HG03575 (cell line): ENCODE measurements at regions not wholly inside any gene's neighbourhood (a gene's known extent, or its start where the extent isn't known, plus 50 kb on each side); places are given as distances from the start of the nearest gene placed in this dataset.

Source experiments
- ATAC-seq: cut with Tn5 transposase; IDR thresholded peaks from one replicate; pipeline ENCODE4 v1.9.1; 2021; ENCODE audit not compliant: unreplicated experiment, insufficient number of reproducible peaks, low FRiP score; ENCODE audit errors: extremely low read depth

DNA sequence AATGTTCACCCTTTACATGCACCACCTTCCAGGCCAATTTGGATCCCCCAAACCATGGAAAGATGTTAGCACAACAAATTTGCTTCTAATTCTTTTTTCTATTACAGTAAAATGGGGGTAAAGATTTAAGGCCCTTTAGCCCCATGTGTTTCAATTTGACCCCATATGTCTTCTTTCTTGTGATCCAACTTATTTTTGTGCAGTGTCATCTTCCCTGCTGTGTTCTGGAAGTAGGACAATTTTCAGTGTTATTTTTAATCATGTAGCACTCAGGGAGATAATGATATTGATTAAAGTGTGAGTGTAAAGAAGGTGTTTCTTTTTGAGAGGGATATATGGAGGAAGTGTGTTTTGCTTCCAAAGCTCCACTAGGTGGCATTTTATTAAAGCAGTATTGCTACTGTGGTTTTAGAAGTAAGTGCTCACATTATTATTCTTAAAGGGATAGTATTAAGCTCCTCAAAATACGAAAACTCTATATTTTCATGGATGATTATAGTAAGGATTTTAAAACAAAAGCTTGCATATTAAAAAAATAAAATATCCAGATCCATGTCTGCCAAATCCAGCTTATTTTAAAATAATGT is 118.7 kb upstream of the ATP10B start:
- peak; percentile 55 for ATAC-seq

DNA sequence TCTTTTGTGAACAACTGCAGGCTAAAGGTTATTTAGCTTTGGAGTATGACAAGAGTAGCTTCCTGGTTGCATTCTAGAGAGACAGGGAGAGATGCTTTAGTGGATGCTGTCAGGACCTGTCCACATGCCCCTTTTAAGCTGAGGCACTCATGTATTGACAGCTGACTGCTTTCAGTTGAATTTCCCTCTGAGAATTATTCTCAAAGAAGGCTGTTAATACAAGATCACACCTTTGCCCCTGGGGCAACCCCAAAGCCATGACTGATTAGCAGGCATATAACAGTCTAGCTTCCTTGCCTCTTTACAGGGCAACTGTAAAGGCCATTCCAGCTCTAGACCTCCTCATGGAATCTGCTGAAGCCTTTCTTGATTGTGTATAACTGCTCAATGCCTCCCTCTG is 117.6 kb upstream of the ATP10B start:
- no peak for ATAC-seq

DNA sequence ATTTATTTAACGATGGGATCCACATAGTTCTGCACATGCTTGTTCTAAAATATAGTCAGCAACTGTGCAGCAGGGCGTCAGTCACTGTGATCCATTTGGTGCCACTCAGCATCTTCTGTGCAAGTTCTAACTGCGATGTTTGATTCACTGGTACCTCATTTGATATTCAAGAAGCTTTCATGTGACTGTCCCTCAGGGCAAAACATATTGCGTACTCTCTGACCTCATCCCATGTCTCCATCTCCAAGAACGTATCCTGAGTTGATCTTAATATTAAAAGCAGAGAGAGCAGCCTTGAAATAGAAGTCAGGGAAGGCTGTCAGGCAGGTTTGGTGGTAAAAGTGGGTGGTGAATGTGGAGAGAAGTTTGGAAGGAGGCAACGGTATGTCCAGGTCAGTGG is 116.5 kb upstream of the ATP10B start:
- ATAC-seq, result no peak

DNA sequence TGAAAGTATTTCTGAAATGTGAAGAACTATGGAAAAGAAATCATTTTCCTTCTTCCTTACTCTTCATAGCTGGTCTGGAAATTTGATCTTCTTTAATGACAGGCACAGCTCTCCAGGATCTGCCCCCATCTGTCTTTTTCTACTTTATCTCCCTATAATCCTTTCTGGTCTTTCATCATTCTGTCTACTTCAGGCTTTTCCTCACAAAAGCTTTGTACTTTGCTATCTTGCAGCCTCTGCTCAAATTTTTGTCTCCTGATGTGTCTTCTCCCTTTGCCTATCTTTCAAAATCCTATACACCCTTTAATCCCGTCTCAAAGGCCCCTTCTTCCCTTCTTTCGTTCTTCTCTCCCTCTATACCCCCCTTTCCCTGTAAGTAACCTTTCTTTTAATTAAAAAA is 114.9 kb upstream of the ATP10B start:
- ATAC-seq, result no peak

DNA sequence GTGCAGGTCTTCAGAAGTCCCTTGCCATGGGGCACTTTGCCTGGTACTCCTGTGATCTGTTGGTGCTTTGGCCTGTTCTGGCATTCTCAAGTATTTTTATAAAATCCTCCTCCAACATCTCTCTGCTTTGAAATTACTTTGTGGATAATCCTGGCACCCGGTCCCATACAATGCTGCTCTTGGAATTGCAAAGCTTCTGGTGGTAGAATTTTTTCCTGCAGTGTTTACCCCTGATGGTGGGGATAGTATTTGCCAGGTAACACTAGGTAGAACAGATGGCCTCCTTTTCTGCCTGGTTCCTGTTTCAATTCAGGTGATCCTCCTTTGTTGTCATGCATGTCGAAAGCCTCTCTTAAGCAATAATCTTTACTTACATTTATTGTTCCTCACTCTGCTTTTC is 109.8 kb upstream of the ATP10B start:
- ATAC-seq, result no peak

DNA sequence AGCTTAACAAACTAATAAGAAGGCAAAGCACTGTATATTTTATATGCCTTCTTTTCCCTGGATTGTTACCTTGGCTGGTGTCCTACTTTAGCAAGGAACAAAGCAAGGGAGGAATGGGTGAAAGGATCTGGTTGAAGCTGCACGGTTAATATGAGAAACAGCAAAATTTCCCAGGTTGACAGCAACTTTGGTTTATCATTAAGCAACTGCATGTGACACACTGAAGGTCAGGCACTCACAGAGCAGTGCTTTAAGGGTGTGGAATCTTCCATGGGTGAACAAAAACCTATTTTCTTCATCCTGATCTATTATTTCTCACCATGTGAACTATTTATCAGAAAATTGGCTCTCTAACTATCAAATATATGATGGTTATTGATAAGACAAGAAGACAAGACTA is 109.0 kb upstream of the ATP10B start:
- ATAC-seq, result no peak

DNA sequence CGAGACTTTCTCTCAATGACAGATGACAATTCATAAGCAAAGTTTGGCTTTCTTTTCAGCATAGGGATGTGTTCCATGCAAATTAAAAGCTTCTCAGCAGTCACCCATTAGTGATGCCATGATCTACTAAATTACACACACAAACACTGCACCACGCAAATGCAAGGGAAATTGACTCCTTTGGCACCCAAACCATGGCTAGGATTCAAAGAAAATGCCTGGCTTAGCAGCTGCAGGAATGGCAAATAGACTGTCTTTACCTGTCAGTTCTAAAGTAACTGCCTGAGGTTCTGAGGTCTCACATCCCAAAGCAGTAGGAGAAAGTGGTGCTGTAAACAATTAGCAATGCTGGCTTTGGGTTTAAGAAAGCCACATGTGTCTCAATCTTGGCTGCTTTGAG is 108.6 kb upstream of the ATP10B start:
- ATAC-seq, result no peak

DNA sequence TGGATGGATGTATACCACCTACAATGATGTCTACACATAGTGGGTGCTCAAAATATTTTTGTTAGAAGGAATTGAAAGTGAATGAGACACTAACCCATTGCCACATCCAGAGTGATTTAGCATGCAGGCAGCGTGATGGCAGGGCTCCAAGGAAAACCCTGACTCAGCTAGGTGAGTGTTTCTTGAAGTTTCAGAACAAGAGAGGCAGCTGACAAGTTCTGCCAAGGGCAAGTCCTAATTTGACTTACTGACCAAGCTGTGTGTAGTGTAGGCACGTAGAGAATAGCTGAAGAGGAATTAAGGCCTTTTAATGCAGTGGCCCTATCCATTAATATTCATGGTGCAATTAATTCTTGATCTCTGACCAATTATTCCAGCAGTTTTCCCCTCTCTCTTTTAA is 107.8 kb upstream of the ATP10B start:
- ATAC-seq, result no peak

DNA sequence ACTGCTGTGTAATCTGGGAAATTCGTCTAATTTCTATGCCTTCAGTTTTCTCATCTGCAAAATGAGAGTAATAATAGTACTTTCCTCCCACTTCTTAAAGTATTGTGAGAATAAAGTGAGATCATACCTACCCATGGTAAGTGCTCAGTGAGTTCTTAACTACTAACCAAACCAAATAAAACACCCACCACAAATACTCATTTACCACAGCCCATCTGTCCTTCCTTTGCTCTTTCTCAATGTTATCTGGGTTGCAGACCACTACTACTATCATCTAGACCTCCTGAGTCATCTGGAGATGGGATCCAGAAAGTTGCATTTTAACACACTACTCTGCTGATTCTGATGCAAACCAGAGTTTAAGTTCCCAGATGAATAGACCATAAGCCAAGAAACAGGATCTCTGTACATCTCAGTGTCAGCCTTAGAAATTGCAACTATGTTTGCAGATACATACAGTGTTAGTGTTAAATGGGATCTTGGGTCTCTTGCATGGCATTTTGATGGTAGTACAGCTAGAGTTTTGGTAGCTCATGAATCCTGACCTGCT is 105.4 kb upstream of the ATP10B start:
- ATAC-seq, result no peak

DNA sequence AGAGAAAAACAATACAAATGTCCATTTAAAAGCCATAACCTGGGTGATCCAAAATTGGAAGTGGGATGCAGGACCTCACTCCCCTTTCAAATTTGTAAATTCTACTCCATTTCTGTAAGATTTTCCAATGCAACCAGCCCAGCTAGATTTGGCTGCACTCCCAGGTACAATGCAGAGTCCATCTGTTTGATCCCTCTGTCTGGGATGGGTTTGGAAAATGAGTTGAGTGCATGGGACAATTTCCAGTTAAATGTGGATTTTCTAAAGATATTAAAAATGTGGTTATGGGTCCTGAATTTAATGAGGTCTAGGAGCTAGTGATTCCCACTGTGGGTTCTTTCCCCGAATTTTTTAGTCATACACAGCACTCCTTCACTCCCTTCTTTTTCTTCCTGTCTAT is 104.0 kb upstream of the ATP10B start:
- no peak for ATAC-seq

DNA sequence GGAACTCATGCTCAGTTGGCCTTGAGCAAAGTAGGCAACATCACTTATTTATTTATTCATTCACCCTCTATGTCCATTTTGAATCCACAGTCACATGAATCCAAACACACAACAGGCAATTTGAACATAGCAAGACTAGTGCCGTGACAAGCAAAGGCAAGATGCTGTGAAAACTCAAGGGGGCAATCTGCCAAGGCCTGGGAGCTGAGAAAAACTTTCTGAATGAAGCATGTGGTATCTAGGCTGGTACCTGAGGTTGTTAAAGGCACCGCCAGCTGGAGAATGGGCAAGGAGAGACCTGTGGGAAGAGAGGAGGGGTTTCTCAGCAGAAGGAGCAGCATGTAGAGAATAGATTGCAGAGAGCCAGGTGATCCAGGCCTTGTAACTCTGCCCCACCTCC is 98.3 kb upstream of the ATP10B start:
- ATAC-seq, result no peak

DNA sequence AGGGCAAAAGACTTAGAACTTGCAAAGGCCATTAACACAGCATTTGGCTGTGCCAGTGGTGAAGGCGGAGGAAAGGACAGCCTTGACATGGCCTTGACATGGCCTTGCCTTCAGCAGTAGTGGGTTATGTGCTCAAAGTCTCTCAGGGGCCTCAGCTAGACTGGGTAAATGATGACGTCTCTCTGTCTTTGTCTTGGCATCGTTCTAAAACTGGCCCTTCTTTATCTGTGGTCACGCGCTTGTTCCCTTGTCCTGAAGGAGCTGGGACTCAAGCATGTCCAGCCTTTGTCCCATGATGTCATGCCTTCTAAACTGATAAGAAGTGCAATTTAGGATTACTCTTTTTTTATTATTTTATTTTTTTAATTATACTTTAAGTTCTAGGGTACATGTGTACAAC is 88.7 kb upstream of the ATP10B start:
- ATAC-seq, result no peak

DNA sequence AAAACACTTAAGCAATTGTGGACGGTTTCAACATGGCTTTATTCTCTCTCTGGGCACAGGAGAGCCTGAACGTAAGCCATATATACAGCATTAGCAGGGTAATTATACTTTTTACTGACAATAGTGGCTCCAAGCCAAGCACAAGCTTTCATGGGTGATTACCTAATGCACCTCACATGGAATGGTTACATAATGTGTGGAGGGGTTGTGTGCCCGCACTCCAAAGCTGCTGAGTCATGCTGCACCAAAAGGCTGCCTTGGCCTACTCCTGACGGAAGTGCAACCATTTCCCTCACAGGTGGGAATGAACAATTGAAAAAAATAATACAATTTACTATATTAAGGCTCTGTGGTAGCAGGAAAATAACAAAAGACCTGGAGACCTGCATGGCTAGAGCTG is 86.5 kb upstream of the ATP10B start:
- no peak for ATAC-seq

DNA sequence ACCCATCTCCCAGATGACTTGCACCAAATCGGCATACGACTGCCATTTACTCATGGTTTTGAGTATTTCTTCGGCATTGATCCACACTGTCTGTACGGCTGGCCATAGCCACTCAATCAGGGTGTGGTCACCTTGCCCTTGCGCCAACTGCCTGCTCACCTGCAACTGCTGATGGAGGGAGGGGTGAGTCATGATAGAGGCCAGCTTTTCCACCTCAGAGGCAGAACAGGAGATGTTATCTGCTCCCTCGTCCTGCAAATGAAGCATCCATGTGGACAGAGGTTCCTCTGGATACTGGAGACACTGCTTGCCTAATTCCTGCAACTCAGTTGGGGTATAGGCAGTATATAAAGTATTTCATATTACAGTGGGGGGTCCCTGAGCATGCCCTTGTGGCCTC is 85.6 kb upstream of the ATP10B start:
- no peak for ATAC-seq

DNA sequence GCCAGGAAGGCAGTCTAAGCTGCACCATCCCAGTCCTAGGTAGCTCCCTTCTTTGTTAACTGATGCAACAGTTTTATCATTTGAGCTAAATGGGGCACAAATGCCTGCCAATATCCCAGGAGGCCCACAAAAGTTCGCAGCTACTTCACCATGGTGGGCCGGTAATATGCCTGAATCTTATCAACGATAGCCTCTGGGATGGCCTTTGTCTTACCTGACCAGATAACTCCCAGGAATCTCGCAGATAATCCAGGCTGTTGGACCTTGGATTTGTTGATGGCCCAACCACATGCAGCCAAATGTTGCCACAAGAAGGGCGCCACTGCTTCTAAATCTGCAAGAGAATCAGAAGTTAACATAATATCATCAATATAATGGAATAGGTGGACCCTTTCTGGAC is 83.8 kb upstream of the ATP10B start:
- no peak for ATAC-seq

DNA sequence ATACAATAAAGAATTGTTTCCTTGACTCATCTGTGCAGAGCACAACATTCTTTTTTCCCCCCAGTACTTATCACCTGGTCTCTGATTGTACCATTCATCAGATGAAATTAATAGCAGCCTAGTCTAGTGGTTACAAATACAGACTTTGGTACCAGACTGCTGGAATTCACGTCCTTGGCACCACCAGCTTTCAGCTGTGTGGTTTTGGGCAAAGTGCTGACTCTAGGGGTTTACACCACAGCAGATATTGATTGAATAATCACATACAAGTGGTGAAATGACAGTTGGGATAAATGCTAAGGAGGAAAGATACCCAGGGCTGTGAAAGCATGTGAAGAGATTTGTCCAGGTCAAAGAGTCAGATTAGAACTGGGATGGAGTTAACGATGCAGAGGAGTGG is 79.3 kb upstream of the ATP10B start:
- ATAC-seq, result no peak

DNA sequence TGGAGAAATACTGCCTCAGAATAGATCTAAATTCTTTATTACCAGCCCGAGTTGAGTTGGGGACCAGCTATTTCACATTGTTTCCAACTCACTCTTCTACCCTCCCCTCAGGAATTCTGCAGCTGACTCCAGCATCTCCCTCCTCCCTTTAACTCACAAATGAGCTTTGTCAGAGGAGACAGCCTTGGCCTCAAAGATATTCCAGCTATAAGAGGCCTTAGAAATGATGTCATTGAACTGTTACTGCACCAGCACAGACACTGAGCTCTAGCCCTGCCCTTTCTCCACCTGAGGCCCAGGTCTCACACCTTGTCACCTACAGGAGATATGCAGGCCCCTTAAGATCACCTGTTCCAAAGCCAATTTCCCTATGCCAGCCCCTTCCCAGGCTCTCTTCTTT is 78.4 kb upstream of the ATP10B start:
- ATAC-seq, result no peak

DNA sequence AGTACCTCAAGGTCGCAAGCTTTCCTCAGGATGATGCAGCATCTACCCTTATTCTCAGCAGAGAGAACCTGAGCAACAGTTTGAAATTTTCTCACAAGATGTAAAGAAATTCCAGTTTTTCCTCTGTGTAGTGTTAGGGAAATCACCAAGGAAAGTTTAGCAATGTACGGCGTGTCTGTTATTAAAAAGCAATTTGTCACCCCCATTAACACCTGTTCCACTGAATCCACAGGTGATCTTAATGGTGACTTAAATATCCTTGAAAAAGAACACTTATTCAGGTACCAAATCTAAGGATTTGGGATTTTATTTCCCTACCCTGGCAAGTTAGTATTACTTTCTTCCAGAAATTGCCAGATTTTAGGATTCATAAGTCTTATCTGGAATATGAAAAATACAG is 77.9 kb upstream of the ATP10B start:
- no peak for ATAC-seq

DNA sequence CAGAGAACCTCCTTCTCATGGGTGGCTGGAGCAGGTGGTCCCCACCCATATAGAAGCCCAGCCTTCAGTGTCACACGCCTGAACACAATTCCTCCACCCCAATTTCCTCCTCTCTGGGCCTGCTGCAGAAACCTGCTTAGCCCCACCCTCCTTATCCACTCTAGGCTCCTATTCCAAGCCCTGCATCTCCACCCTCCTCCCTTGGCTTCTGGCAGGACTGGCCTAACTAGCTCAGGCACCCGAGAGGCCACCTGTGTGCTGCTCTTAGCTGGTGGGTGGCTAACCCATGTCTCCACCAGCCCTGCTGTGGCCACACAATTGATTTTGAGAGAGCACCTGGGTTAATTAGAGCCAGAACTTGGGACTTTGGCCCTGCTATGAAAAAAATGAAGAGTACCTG is 77.3 kb upstream of the ATP10B start:
- no peak for ATAC-seq

DNA sequence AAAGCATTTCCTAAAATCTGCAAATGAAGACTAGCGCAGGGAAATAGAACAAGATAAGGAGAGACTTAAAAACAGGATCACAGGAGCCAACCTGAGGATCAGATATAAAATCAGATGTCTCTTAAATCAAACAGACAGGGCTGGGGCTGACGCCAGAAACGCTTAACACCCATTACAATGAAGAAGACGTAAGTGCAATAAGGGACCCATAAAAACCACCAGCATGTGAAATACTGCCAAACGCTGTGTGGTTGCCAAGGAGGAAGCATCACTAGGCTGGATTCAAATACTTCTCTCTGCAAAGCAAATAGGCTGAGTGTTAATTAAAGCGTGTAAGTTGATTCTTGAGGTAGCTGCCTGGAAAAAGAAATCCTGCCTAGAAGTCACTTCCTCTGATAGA is 74.4 kb upstream of the ATP10B start:
- no peak for ATAC-seq

DNA sequence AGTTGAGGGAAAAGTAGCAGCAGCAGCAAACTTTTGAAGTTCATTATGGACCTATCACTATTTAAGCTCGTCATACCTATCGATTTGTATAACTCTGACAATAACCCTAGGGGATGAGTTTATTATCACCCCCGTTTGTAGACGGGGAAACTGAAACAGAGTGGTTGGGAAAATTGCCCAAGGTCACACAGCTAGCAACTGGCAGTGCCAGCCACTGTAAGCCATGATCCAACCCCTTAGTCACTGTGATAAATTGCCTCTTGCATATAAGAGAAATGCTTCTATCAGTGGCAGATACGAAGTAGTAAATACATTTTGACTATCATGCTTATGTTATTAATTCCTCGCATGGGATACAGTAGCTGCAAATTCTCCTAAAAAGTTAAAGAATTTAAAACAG is 73.3 kb upstream of the ATP10B start:
- no peak for ATAC-seq
